Heart left ventricle (tissue), 13 donors: ENCODE measurements at regions not wholly inside any gene's neighbourhood (a gene's known extent, or its start where the extent isn't known, plus 50 kb on each side); places are given as distances from the start of the nearest gene placed in this dataset.

Experiments
- POLR2A ChIP-seq, 2 donors: fragments of 450-650 bp; IDR thresholded peaks; one replicate each; pipeline ENCODE4 v1.6.1; 2017; ENCODE audit warnings: antibody characterized with exemption in 2 of 2, mild to moderate bottlenecking in 2 of 2, moderate library complexity in 2 of 2
- TF ChIP-seq, protein P1 (sequence below), 12 donors: fragments of 200-600 bp; sonication (generic) in 4 of 12; IDR thresholded peaks; one replicate each; pipeline versions ENCODE4 v1.5.0 to v1.8.0; 2018 to 2022; ENCODE audit warnings: antibody characterized with exemption in 12 of 12, mild to moderate bottlenecking in 5 of 12
- donor health status: ischemic (EF 13 %, LVEDD 7.1; RV severe dilation, severe dysfunction).
- donor health status: DM: no; HTN: yes; CAD: no.
- donor health status: DM: no; HTN: no; CAD: no.
- donor health status: ischemic (EF 25% LVEDD 6.9; RV normal size, moderate dysfunction).
- donor health status: ischemic (EF 25% LVEDD 5.7; RV mildly dilated, moderate dysfunction).
- donor health status: ischemic (EF 35%, LVEDD 5.7; RV mildly dilated, moderate dysfunction).
- donor health status: nonischemic (EF 11% LVEDD 7.7; RV severe dilation, severe dysfunction).
- donor health status: DM: yes; HTN: yes; CAD: no.
- donor health status: PGD.
- donor health status: ischemic (EF 29% LVEDD 5.4; RV normal size, mild dysfunction).
- donor health status: nonischemic (EF 23%, LVEDD 6.1; RV moderate dilation, normal function).

DNA sequence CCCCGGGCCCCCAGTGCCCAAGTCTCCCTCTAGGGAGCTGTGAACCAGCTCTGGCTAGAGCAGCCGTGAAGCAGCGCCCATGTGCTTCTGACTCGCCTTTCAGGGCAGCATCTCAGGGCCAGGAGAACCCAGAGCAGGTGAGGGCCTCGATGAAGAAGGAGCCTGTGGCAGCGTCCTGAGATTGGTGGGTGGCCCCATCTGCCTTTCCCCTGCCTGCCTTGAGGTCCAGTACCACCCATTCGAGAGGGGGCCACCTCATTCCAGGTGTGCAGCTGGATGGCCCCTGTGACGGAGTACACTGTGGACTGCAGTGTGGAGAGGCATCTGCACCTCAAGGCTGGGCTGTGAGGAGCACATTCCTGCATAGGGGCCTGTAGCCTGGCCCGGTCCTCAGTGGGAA, 167.3 kb upstream of the ZNF267 start:
- TF ChIP-seq, protein P1, sequence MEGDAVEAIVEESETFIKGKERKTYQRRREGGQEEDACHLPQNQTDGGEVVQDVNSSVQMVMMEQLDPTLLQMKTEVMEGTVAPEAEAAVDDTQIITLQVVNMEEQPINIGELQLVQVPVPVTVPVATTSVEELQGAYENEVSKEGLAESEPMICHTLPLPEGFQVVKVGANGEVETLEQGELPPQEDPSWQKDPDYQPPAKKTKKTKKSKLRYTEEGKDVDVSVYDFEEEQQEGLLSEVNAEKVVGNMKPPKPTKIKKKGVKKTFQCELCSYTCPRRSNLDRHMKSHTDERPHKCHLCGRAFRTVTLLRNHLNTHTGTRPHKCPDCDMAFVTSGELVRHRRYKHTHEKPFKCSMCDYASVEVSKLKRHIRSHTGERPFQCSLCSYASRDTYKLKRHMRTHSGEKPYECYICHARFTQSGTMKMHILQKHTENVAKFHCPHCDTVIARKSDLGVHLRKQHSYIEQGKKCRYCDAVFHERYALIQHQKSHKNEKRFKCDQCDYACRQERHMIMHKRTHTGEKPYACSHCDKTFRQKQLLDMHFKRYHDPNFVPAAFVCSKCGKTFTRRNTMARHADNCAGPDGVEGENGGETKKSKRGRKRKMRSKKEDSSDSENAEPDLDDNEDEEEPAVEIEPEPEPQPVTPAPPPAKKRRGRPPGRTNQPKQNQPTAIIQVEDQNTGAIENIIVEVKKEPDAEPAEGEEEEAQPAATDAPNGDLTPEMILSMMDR (IDR thresholded peaks at IDR 0.05) = no peak
- TF ChIP-seq POLR2A (IDR thresholded peaks at IDR 0.05) = no peak
